WTC11 (cell line): ENCODE measurements at regions not wholly inside any gene's neighbourhood (a gene's known extent, or its start where the extent isn't known, plus 50 kb on each side); places are given as distances from the start of the nearest gene placed in this dataset.

Experiments used
- ATAC-seq: fragments of 200-7000 bp; cut with Tn5 transposase; 2 replicates; pipeline ENCODE4 v1.10.0; 2021; ENCODE audit warnings: mild to moderate bottlenecking, moderate library complexity
- CTCF ChIA-PET: fragments of 300-600 bp; sonication (Branson Sonifier 250); formaldehyde crosslinking; loops from one replicate; lab custom pipeline; 2021; ENCODE audit warnings: antibody characterized with exemption; lab: Charles Lee
- POLR2A ChIA-PET: fragments of 350-600 bp; sonication (Branson Sonifier 250); formaldehyde crosslinking; loops from one replicate; lab custom pipeline; 2021; ENCODE audit warnings: antibody characterized with exemption; lab: Charles Lee
- DNase-seq: peaks from one replicate; pipeline ENCODE4 v3.0.0; 2021; ENCODE audit warnings: low spot score
- H3K27ac Mint-ChIP-seq: 2 replicates; pipeline ENCODE4 v1.8.0; 2021; ENCODE audit warnings: mixed read lengths
- H3K27me3 Mint-ChIP-seq: 2 replicates; pipeline ENCODE4 v1.8.0; 2021; ENCODE audit warnings: low read depth, mild to moderate bottlenecking, moderate library complexity, mixed read lengths
- H3K36me3 Mint-ChIP-seq: 2 replicates; pipeline ENCODE4 v1.8.0; 2021; ENCODE audit warnings: mixed read lengths
- H3K4me1 Mint-ChIP-seq: 2 replicates; pipeline ENCODE4 v1.8.0; 2022; ENCODE audit warnings: mixed read lengths
- H3K4me3 Mint-ChIP-seq: 2 replicates; pipeline ENCODE4 v1.8.0; 2021; ENCODE audit warnings: mild to moderate bottlenecking, moderate library complexity, mixed read lengths
- H3K9me3 Mint-ChIP-seq: 2 replicates; pipeline ENCODE4 v1.8.0; 2021; ENCODE audit warnings: mixed read lengths
- CDX4 ChIP-seq: fragments of 250-450 bp; sonication (Bioruptor Pico); IDR thresholded peaks from 2 replicates; pipeline ENCODE4 v1.9.0; 2021; ENCODE audit warnings: moderate library complexity, mild to moderate bottlenecking, inconsistent platforms, borderline replicate concordance
- CTCF ChIP-seq: fragments of 200-600 bp; IDR thresholded peaks from 2 replicates; pipeline ENCODE4 v1.8.0; 2022; ENCODE audit warnings: antibody characterized with exemption
- EMX1 ChIP-seq: fragments of 250-450 bp; sonication (Bioruptor Pico); IDR thresholded peaks from 2 replicates; pipeline ENCODE4 v1.8.0; 2021; ENCODE audit warnings: mild to moderate bottlenecking
- FOXP4 ChIP-seq: sonication (generic); formaldehyde crosslinking; IDR thresholded peaks from 2 replicates; pipeline ENCODE4 v1.8.0; 2022; ENCODE audit warnings: mild to moderate bottlenecking, missing genetic modification reagents
- GABPB1 ChIP-seq: sonication (generic); formaldehyde crosslinking; IDR thresholded peaks from 2 replicates; pipeline ENCODE4 v1.8.1; 2023; ENCODE audit warnings: mild to moderate bottlenecking, missing genetic modification reagents
- NFE2L1 ChIP-seq: sonication (generic); formaldehyde crosslinking; IDR thresholded peaks from 2 replicates; pipeline ENCODE4 v1.8.1; 2023; ENCODE audit warnings: missing genetic modification reagents
- SP1 ChIP-seq: sonication (generic); formaldehyde crosslinking; conservative IDR thresholded peaks from 2 replicates; pipeline ENCODE4 v1.8.1; 2022; ENCODE audit warnings: missing genetic modification reagents
- TP53 ChIP-seq: sonication (generic); formaldehyde crosslinking; IDR thresholded peaks from 2 replicates; pipeline ENCODE4 v1.8.1; 2023; ENCODE audit warnings: mild to moderate bottlenecking, missing genetic modification reagents
- ZNF219 ChIP-seq: sonication (generic); formaldehyde crosslinking; IDR thresholded peaks from 2 replicates; pipeline ENCODE4 v1.8.0; 2023; ENCODE audit warnings: missing genetic modification reagents, mild to moderate bottlenecking, borderline replicate concordance
- ZNF396 ChIP-seq: fragments of 250-450 bp; sonication (Bioruptor Pico); IDR thresholded peaks from 2 replicates; pipeline ENCODE4 v1.8.0; 2021; ENCODE audit warnings: mild to moderate bottlenecking, moderate library complexity, borderline replicate concordance
- ZNF671 ChIP-seq: fragments of 250-450 bp; sonication (Bioruptor Pico); IDR thresholded peaks from 2 replicates; pipeline ENCODE4 v1.8.0; 2021; ENCODE audit warnings: mild to moderate bottlenecking

- TF ChIP-seq CTCF = no peak
Measured at GRCh38 chr6:43917878-43918382, 147.9 kb downstream of the VEGFA start (continued).

GRCh38 chr6:43916924-43917877 lies 147.2 kb downstream of the VEGFA start:
- no peak for ATAC-seq
- no peaks in the 10 kb centered on the region for H3K9me3 Mint-ChIP-seq
- no peaks in the 10 kb centered on the region for H3K27me3 Mint-ChIP-seq
- no peak overlapping the region for H3K4me3 Mint-ChIP-seq
- POLR2A ChIA-PET = interaction anchor here (1.5 kb wide), 1 partner anchor 9 kb away, joined by 5 read pairs; no protein-coding TSS in a partner anchor
- H3K4me1 Mint-ChIP-seq = peaks cover 5% of the 10 kb centered on the region; the same call in 1 of the 2 replicates
- CTCF ChIA-PET = no interaction called here
- TF ChIP-seq GABPB1 (CRISPR knock-in tag) (peak; percentile 75), SP1 (CRISPR knock-in tag) (no peak)
- no peaks in the 10 kb centered on the region for H3K36me3 Mint-ChIP-seq
- no peak overlapping the region for H3K27ac Mint-ChIP-seq
- no peak for DNase-seq

GRCh38 chr6:43915986-43916923 lies 146.2 kb downstream of the VEGFA start:
- CTCF ChIA-PET = no interaction called here
- no peak for ATAC-seq
- Mint-ChIP-seq H3K27ac (no peak overlapping the region), H3K27me3 (no peaks in the 10 kb centered on the region), H3K36me3 (no peaks in the 10 kb centered on the region), H3K4me1 (peaks cover 11% of the 10 kb centered on the region), H3K9me3 (no peaks in the 10 kb centered on the region), H3K4me3 (no peak overlapping the region)
- POLR2A ChIA-PET = interaction anchor here (1.4 to 1.5 kb wide), 2 partner anchors 10 to 21 kb away, joined by 4 to 5 read pairs; no protein-coding TSS in a partner anchor
- no peak for DNase-seq
- TF ChIP-seq ZNF396 (CRISPR knock-in tag) (no peak), FOXP4 (no peak), GABPB1 (CRISPR knock-in tag) (no peak)

- DNase-seq (no peak), ATAC-seq (no peak)
- Mint-ChIP-seq H3K27me3 (no peaks in the 10 kb centered on the region; the same call in 1 of the 2 replicates), H3K9me3 (no peaks in the 10 kb centered on the region), H3K4me3 (no peak overlapping the region), H3K36me3 (no peaks in the 10 kb centered on the region), H3K27ac (no peak overlapping the region), H3K4me1 (peaks cover 20% of the 10 kb centered on the region)
- CTCF ChIA-PET = interaction anchor here (1.7 kb wide), 1 partner anchor 38 kb away, joined by 6 read pairs; no protein-coding TSS in a partner anchor
- POLR2A ChIA-PET = interaction anchor here (1.4 to 1.5 kb wide), 2 partner anchors 11 to 22 kb away, joined by 4 to 5 read pairs; no protein-coding TSS in a partner anchor
- TF ChIP-seq CDX4 (CRISPR knock-in tag) (no peak), NFE2L1 (no peak), ZNF219 (CRISPR knock-in tag) (no peak), ZNF671 (CRISPR knock-in tag) (no peak), EMX1 (CRISPR knock-in tag) (no peak), TP53 (CRISPR knock-in tag) (no peak)
Measured at GRCh38 chr6:43915208-43915869, 145.3 kb downstream of the VEGFA start.
